ENCODE measurements at regions not wholly inside any gene's neighbourhood (a gene's known extent, or its start where the extent isn't known, plus 50 kb on each side); places are given as distances from the start of the nearest gene placed in this dataset.
"Not testable (repeated sequence)": the region's sequence is repeated elsewhere in the genome, so short reads cannot be mapped to it uniquely, and the experiment has no call there.

DNA sequence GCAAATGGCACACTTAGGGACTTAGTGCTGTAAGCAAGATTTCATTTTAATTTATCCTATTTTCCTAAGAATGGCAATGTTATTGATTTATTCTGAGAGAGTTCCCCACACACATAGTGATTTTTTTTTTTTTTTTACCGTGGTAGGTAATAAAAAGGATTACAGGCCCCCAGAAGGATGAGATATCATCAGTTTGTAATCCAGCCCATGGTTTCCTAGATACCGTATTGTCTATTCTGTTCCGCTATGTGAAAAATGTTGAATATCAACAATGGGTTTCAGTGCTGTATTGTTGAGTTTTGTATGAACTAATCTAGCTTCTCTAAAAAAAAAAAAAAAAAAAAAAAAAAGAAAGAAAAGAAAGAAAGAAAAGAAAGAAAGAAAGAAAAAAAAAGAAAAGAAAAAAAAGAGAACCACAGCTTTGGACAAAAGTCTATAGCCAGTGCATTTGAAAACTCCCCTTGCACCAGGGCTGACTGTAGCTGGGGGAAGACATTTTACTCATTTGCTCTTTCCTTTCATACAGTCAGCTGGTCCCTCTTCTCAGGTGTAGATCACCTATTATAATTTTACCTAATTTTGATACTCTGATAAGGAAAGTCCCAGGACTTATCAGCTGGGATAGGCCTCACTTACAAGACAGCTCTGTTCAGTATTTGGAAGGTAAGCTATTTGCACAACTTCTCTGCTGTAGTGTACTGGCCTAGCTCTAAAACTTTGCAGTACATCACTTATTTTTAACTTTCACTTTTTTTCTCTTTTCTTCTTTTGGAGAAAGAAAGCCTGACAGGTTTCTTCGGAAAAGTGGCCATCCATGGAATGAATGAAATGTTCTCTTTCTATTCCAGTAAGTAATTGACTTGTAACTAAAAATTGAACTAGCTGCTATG is 101.4 kb upstream of the SOX2 start:
- TF ChIP-seq, protein P1, sequence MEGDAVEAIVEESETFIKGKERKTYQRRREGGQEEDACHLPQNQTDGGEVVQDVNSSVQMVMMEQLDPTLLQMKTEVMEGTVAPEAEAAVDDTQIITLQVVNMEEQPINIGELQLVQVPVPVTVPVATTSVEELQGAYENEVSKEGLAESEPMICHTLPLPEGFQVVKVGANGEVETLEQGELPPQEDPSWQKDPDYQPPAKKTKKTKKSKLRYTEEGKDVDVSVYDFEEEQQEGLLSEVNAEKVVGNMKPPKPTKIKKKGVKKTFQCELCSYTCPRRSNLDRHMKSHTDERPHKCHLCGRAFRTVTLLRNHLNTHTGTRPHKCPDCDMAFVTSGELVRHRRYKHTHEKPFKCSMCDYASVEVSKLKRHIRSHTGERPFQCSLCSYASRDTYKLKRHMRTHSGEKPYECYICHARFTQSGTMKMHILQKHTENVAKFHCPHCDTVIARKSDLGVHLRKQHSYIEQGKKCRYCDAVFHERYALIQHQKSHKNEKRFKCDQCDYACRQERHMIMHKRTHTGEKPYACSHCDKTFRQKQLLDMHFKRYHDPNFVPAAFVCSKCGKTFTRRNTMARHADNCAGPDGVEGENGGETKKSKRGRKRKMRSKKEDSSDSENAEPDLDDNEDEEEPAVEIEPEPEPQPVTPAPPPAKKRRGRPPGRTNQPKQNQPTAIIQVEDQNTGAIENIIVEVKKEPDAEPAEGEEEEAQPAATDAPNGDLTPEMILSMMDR (conservative IDR thresholded peaks at IDR 0.05; ENCODE audit: low read depth, low read length) = no peak
- Histone ChIP-seq H3K4me2 (no peak overlapping the region), H3K4me1 (ENCODE audit: low read depth, poor library complexity, severe bottlenecking) (no peaks in the 10 kb centered on the region), H3K27me3 (ENCODE audit: insufficient read depth, low read depth) (no peaks in the 10 kb centered on the region), H3K79me2 (ENCODE audit: insufficient read depth, low read depth) (no peaks in the 10 kb centered on the region), H2AFZ (ENCODE audit: low read depth) (no peak overlapping the region), H4K20me1 (ENCODE audit: insufficient read depth) (no peaks in the 10 kb centered on the region), H3K27ac (no peak overlapping the region), H3K36me3 (ENCODE audit: insufficient read depth) (no peaks in the 10 kb centered on the region), H3K4me3 (IDR thresholded peaks at IDR 0.05; ENCODE audit: insufficient read depth, low read depth, low read length) (no peak overlapping the region), H3K9ac (no peak overlapping the region)

DNA sequence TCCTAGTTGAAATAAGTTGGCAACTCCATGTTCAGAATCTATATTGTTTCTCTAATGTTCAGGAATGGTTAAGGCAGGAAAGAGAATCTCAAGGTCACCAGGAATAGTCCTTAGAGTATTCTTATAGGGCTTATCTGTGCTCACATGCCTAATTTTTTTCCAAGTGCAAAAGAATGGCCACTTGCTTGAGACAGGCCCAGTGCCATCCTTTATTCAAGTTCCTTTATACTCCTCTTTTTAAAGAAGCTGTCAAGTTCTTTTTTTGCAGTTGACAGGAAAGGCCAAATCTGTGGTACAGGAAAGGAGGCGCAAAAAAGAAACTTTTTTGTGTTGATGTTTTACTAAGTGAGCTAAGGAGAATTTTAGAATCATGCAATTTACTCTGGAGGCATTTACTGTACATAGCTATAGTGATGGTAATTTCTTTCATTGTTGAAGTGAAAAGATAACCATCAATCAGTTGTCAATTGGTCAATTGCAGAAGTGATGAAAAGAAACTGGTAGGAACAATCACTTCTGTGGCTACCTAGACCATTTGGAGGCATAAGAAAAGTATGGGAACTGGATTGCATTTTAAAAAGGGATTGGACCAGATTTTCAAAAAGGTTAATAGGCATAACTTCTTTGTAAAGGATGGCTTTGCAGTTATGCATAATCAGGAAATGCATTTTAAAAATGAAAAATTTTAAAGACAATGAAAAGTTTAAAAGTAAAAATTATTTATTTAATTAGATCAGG is 102.5 kb upstream of the SOX2 start:
- TF ChIP-seq, protein P1 (conservative IDR thresholded peaks at IDR 0.05; ENCODE audit: low read depth, low read length) = no peak
- no peak overlapping the region for H3K4me2 ChIP-seq
- no peaks in the 10 kb centered on the region for H3K79me2 ChIP-seq (ENCODE audit: insufficient read depth, low read depth)
- H3K27ac ChIP-seq = no peak overlapping the region
- H4K20me1 ChIP-seq (ENCODE audit: insufficient read depth) = no peaks in the 10 kb centered on the region
- no peaks in the 10 kb centered on the region for H3K27me3 ChIP-seq (ENCODE audit: insufficient read depth, low read depth)
- no peak overlapping the region for H3K9ac ChIP-seq
- no peaks in the 10 kb centered on the region for H3K4me1 ChIP-seq (ENCODE audit: low read depth, poor library complexity, severe bottlenecking)
- no peaks in the 10 kb centered on the region for H3K36me3 ChIP-seq (ENCODE audit: insufficient read depth)
- H3K4me3 ChIP-seq (IDR thresholded peaks at IDR 0.05; ENCODE audit: insufficient read depth, low read depth, low read length) = no peak overlapping the region
- H2AFZ ChIP-seq (ENCODE audit: low read depth) = no peak overlapping the region

DNA sequence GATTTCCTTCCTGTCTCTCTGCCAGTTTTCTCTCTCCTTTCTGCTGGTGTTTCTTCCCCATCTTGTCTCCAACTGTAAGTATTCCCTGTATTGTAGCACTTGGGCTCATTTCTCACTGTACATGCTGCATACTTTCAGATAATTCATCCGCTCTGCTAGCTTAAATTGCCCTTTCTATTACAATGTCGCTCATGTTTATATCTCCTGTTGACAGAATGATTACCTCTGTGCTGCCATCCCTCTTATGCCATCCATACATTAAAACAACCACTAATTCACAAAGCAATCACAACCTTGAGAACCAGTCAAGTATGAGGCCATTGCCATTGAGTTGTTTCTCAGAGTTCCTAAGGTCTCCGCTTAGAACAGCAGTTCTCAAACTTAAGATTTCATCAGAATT is 107.5 kb upstream of the SOX2 start:
- no peaks in the 10 kb centered on the region for H3K79me2 ChIP-seq (ENCODE audit: insufficient read depth, low read depth)
- no peak overlapping the region for H3K4me2 ChIP-seq
- H3K4me1 ChIP-seq (ENCODE audit: low read depth, poor library complexity, severe bottlenecking) = no peaks in the 10 kb centered on the region
- no peak overlapping the region for H3K9ac ChIP-seq
- H3K27ac ChIP-seq = no peak overlapping the region
- TF ChIP-seq, protein P1 (conservative IDR thresholded peaks at IDR 0.05; ENCODE audit: low read depth, low read length) = no peak
- no peaks in the 10 kb centered on the region for H4K20me1 ChIP-seq (ENCODE audit: insufficient read depth)
- H3K27me3 ChIP-seq (ENCODE audit: insufficient read depth, low read depth) = no peaks in the 10 kb centered on the region
- no peak overlapping the region for H3K4me3 ChIP-seq (IDR thresholded peaks at IDR 0.05; ENCODE audit: insufficient read depth, low read depth, low read length)
- no peak overlapping the region for H2AFZ ChIP-seq (ENCODE audit: low read depth)
- H3K36me3 ChIP-seq (ENCODE audit: insufficient read depth) = no peaks in the 10 kb centered on the region

DNA sequence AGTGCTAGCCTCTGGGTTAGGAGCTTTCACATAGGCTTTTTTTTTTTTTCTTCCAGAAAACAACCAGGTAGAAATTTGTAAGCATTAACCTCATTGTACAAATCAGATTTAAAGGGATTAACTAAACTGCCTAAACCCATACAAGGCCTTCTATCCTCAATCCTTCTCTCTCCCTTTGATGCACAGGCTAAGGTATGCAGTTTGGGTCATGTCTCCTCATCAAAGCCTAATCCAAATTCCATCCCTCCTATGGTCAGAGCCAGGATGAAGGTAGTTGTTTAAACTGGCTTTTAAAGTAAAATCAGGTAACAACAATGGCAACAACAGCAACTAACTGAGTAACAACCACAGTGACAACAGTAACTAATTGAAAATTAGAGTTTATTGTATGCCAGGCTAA is 115.6 kb upstream of the SOX2 start:
- Histone ChIP-seq H3K27me3 (ENCODE audit: insufficient read depth, low read depth) (no peaks in the 10 kb centered on the region), H2AFZ (ENCODE audit: low read depth) (no peak overlapping the region), H3K79me2 (ENCODE audit: insufficient read depth, low read depth) (no peaks in the 10 kb centered on the region), H3K36me3 (ENCODE audit: insufficient read depth) (no peaks in the 10 kb centered on the region), H3K4me1 (ENCODE audit: low read depth, poor library complexity, severe bottlenecking) (no peaks in the 10 kb centered on the region), H4K20me1 (ENCODE audit: insufficient read depth) (no peaks in the 10 kb centered on the region), H3K4me2 (no peak overlapping the region), H3K9ac (no peak overlapping the region), H3K4me3 (IDR thresholded peaks at IDR 0.05; ENCODE audit: insufficient read depth, low read depth, low read length) (no peak overlapping the region), H3K27ac (no peak overlapping the region)
- TF ChIP-seq, protein P1 (conservative IDR thresholded peaks at IDR 0.05; ENCODE audit: low read depth, low read length) = no peak

DNA sequence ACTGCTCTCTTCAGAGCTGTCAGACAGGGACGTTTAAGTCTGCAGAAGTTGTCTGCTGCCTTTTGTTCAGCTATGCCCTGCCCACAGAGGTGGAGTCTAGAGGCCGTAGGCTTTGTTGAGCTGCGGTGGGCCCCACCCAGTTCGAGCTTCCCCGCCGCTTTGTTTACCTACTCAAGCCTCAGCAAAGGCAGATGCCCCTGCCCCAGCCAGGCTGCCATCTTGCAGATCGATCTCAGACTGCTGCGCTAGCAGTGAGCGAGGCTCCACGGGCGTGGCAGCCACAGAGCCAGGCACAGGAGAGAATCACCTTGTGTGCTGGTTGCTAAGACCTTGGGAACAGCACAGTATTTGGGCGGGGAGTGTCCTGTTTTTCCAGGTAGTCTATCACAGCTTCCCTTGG is 120.8 kb upstream of the SOX2 start:
- not testable (repeated sequence) for H3K4me3 ChIP-seq (IDR thresholded peaks at IDR 0.05; ENCODE audit: insufficient read depth, low read depth, low read length); H3K79me2 ChIP-seq (ENCODE audit: insufficient read depth, low read depth); H3K9ac ChIP-seq; H4K20me1 ChIP-seq (ENCODE audit: insufficient read depth); H3K27me3 ChIP-seq (ENCODE audit: insufficient read depth, low read depth); H3K27ac ChIP-seq; H3K36me3 ChIP-seq (ENCODE audit: insufficient read depth); H3K4me1 ChIP-seq (ENCODE audit: low read depth, poor library complexity, severe bottlenecking); H2AFZ ChIP-seq (ENCODE audit: low read depth); H3K4me2 ChIP-seq
